ENCODE measurements at regions not wholly inside any gene's neighbourhood (a gene's known extent, or its start where the extent isn't known, plus 50 kb on each side); places are given as distances from the start of the nearest gene placed in this dataset.

DNA sequence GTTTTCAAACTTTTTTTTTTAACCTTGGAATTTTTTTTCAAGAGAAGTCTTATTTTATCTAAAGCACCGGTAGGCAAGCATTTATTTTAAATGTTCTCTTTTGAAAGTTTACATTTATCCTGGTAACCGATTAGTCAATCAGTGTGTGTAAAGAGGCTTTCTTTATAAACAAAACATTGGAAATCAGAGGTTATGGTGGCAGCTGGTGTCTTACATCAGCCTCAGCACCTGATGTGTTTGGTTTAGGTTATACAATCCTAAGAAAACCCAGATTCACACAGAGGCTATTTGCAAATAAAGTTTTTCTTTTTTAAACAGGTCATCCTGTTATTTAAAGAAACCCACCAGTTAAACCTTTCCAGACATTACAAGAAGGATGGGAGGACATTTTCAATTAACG lies 173.3 kb upstream of the GDNF start:
- Mint-ChIP-seq H3K36me3 (ENCODE audit: low read depth) (no peaks in the 10 kb centered on the region), H3K27ac (ENCODE audit: unreplicated experiment) (no peak overlapping the region), H3K27me3 (ENCODE audit: low read depth) (peaks cover 46% of the 10 kb centered on the region), H3K4me1 (ENCODE audit: low read depth) (no peaks in the 10 kb centered on the region), H3K4me3 (ENCODE audit: unreplicated experiment) (no peak overlapping the region), H3K9me3 (ENCODE audit: low read depth) (no peaks in the 10 kb centered on the region)
- DNase-seq (ENCODE audit: low spot score) = no peak
- TF ChIP-seq, protein P1, sequence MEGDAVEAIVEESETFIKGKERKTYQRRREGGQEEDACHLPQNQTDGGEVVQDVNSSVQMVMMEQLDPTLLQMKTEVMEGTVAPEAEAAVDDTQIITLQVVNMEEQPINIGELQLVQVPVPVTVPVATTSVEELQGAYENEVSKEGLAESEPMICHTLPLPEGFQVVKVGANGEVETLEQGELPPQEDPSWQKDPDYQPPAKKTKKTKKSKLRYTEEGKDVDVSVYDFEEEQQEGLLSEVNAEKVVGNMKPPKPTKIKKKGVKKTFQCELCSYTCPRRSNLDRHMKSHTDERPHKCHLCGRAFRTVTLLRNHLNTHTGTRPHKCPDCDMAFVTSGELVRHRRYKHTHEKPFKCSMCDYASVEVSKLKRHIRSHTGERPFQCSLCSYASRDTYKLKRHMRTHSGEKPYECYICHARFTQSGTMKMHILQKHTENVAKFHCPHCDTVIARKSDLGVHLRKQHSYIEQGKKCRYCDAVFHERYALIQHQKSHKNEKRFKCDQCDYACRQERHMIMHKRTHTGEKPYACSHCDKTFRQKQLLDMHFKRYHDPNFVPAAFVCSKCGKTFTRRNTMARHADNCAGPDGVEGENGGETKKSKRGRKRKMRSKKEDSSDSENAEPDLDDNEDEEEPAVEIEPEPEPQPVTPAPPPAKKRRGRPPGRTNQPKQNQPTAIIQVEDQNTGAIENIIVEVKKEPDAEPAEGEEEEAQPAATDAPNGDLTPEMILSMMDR (IDR thresholded peaks at IDR 0.05) = no peak

DNA sequence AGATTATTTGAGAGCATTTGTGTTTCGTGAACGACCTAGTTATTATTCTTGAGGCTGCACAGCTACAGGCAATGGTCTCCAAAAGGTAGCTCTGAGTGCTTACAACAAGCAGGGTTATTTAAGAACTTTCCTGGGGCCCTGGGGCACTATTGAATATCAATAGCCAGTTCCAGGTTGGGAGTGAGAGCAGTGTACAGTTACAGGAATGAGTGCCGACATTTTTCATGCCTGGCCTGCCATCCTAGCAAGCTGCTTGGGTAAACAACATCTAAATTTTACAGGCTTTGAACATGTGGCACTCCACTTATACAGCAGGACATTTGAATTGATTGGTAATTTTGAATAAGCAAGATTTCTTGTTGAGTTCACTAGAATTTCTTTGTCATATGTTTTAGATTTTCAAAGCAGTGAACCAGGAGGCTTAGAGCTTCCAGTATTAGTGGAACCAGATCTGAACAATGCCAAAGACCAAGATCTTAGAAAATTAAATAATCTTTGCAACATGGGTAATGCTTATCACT lies 171.9 kb upstream of the GDNF start:
- Mint-ChIP-seq H3K27me3 (ENCODE audit: low read depth) (peaks cover 53% of the 10 kb centered on the region), H3K4me1 (ENCODE audit: low read depth) (no peaks in the 10 kb centered on the region), H3K27ac (ENCODE audit: unreplicated experiment) (no peak overlapping the region), H3K4me3 (ENCODE audit: unreplicated experiment) (no peak overlapping the region), H3K36me3 (ENCODE audit: low read depth) (no peaks in the 10 kb centered on the region), H3K9me3 (ENCODE audit: low read depth) (no peaks in the 10 kb centered on the region)
- no peak for DNase-seq (ENCODE audit: low spot score)
- TF ChIP-seq, protein P1 (IDR thresholded peaks at IDR 0.05) = no peak

DNA sequence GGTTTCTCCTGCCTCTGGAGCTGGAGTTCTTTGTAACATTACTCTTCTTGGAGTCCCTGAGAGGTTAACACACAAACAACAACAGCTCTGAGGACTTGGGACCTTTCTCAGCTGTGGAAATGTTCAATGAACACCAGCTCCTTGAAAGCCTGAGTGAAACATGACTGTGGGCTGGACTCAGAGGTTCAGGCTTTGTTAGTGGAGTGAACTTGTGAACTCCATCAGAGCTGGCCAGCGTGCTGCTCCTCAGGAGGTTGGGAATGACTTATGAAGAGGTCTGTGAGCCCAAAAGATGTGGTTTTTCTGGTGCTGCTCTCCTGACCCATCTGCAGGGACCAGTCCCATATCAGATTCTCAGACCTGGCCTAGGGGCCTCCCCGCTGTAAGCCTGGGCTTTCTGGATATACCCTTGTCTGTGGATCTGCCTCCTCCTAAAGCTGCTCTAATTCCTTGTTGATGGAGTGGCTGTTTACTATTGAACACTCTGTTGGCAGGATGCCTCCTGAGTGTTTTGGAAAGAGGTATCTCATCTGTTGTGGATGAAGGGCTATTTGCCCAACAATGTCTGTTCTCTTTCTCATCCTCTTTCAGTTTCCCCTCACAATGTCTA lies 170.0 kb upstream of the GDNF start:
- DNase-seq (ENCODE audit: low spot score) = no peak
- no peaks in the 10 kb centered on the region for H3K4me1 Mint-ChIP-seq (ENCODE audit: low read depth)
- H3K27ac Mint-ChIP-seq (ENCODE audit: unreplicated experiment) = no peak overlapping the region
- H3K27me3 Mint-ChIP-seq (ENCODE audit: low read depth) = peaks cover 50% of the 10 kb centered on the region
- TF ChIP-seq, protein P1 (IDR thresholded peaks at IDR 0.05) = no peak
- H3K9me3 Mint-ChIP-seq (ENCODE audit: low read depth) = no peaks in the 10 kb centered on the region
- no peak overlapping the region for H3K4me3 Mint-ChIP-seq (ENCODE audit: unreplicated experiment)
- no peaks in the 10 kb centered on the region for H3K36me3 Mint-ChIP-seq (ENCODE audit: low read depth)

DNA sequence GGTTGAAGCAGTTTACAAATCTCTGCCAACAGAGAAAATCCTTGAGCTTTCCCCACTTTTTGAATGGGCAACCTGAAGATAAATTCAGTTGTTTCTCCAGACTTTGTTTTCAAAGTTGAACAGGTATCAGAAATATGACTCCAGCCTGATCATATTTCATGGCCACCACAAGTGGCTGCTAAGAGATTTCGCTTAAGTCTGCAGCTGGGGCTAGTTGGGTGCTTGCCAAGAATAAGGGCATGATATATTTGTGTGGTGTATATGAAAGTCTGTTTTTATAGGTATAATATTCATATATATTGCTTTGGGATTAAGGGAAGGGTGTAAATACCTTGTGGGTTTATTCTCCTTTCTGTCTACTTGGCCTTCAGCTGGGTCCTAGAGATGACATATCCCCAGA lies 168.4 kb upstream of the GDNF start:
- Mint-ChIP-seq H3K4me3 (ENCODE audit: unreplicated experiment) (no peak overlapping the region), H3K36me3 (ENCODE audit: low read depth) (no peaks in the 10 kb centered on the region), H3K4me1 (ENCODE audit: low read depth) (no peaks in the 10 kb centered on the region), H3K27me3 (ENCODE audit: low read depth) (peaks cover 43% of the 10 kb centered on the region), H3K27ac (ENCODE audit: unreplicated experiment) (no peak overlapping the region), H3K9me3 (ENCODE audit: low read depth) (no peaks in the 10 kb centered on the region)
- no peak for DNase-seq (ENCODE audit: low spot score)
- TF ChIP-seq, protein P1 (IDR thresholded peaks at IDR 0.05) = no peak

DNA sequence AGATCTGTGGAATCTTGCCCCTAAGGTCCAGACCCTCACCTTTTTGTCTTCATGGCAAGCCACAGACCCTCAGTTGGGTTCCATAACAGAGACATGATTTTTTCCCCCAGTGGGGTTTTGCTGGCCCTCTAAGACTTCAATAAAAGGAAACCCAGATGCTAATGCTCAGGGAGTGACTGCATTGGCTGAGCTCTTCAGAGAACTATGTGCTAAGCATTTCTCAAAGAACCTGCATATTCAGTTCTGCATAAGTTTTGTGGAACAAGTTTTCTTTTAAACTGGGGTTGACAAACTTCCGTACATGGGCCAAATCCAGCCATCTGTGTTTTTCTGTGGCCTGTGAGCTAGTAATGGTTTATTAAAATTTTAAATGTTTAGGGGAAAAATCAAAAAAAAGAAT lies 159.8 kb upstream of the GDNF start:
- H3K9me3 Mint-ChIP-seq (ENCODE audit: low read depth) = peaks cover 3% of the 10 kb centered on the region
- no peaks in the 10 kb centered on the region for H3K4me1 Mint-ChIP-seq (ENCODE audit: low read depth)
- H3K4me3 Mint-ChIP-seq (ENCODE audit: unreplicated experiment) = no peak overlapping the region
- H3K27ac Mint-ChIP-seq (ENCODE audit: unreplicated experiment) = no peak overlapping the region
- no peak for DNase-seq (ENCODE audit: low spot score)
- TF ChIP-seq, protein P1 (IDR thresholded peaks at IDR 0.05) = no peak
- H3K36me3 Mint-ChIP-seq (ENCODE audit: low read depth) = no peaks in the 10 kb centered on the region
- H3K27me3 Mint-ChIP-seq (ENCODE audit: low read depth) = peaks cover 20% of the 10 kb centered on the region
